Inferior parietal cortex (tissue), 1 donor: ENCODE measurements at regions not wholly inside any gene's neighbourhood (a gene's known extent, or its start where the extent isn't known, plus 50 kb on each side); places are given as distances from the start of the nearest gene placed in this dataset.
"Not testable (repeated sequence)": the region's sequence is repeated elsewhere in the genome, so short reads cannot be mapped to it uniquely, and the experiment has no call there.

ENCODE experiments used
- DNase-seq: peaks from one replicate; pipeline ENCODE4 v3.0.0-alpha.2; 2016; ENCODE audit errors: extremely low spot score

DNA sequence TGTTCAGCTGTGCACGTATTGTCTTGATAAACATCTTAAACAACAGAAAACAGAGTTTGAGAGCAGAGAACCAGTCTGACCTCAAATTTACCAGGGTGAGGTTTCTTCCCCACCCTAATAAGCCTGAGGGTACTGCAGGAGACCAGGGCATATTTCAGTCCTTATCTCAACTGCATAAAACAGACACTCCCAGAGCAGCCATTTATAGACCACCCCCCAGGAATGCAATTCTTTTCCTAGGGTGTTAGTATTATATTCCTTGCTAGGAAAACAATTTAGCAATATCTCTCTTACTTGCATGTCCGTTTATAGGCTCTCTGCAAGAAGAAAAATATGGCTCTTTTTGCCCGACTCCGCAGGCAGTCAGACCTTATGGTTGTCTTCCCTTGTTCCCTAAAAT lies 747.2 kb downstream of the TTLL7 start:
- DNase-seq, result not testable (repeated sequence)

DNA sequence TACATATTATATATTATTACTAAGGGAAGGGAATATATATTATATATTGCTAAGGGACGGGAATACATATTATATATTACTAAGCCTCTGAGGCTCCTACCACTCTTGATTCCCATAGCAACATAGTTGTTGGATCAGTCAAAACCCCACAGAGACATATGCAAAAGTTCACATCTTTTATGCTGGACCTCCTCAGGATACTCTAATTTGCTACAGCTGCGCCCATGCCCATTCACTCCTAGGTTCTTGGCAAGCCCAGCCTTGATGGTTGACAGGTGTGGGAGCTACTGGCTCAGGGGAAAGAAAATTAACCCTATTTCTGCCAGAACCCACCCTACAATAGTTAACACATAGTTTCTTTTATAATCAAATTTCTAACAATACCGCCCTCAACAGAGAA lies 752.2 kb downstream of the TTLL7 start:
- not testable (repeated sequence) for DNase-seq

DNA sequence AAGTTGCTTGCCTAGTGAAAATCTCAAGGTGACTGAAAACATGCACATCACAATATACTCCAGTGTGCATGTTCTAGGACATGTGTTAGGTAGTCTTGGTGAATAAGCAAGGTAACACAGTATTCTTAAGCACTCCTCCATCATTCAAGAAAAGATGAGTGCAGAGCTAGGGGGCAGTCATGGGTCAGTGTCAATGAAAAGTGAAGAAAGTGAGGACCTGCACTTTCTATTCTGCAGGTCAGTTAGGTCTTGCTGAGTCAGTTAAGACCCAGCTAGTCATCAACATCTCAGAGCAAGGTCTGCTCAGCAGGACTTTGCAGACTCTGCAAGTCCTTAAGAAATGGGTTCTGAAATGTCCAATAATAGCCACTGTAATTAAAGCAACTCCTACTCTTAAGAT lies 754.1 kb downstream of the TTLL7 start:
- not testable (repeated sequence) for DNase-seq

DNA sequence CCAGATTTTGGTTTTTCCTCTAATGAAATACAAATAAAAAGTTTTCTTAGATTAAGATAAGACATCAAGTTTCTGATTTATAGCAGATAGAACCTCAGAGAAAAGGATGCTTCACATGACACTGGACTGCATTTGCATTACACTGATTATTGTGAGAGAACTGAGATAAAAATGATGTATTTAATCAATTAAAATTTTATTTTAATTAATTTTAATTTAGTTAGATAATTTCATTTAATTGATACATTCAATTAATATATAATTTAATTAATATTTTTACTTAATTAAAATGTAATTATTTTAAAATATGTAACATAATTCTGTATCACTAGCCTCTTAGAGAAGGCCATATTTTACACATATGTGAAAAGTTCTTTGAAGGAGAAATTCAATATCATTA lies 759.4 kb downstream of the TTLL7 start:
- not testable (repeated sequence) for DNase-seq

DNA sequence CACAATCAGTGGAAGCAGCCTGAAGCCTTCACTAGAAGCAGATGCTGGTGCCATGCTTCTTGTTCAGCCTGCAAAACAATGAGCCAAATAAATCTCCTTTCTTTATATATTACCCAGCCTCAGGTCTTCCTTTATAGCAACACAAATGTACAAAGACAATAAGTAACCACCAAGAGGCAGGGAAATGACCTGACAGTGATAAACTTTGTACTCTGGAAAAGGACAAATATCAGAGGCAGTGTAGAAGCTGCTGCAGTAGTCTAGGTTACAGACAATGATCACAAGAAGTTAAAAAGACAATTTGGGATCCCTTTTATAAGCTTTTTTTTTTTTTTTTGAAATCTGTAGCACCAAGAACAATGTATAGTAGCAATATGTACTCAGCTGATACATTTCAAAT lies 760.3 kb downstream of the TTLL7 start:
- DNase-seq, result not testable (repeated sequence)

DNA sequence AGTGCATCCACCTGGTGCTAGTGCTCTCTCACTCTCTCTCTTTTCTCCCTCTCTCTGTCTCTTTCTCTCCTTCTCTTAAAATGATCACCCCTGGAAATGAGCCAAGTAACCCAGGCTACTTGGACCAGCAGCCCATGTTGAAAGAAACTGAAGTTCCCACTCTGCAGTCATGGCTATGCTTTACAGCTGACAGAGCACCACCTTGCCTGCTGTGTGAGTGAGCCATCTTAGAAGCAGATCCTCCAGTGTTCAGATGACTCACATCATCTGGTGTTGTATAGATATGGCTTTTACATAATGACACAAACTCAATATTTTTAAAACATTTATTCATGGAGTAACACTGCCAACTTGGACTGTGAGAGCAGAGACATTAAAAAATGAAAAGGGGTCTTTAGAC lies 779.1 kb downstream of the TTLL7 start:
- DNase-seq, result not testable (repeated sequence)

DNA sequence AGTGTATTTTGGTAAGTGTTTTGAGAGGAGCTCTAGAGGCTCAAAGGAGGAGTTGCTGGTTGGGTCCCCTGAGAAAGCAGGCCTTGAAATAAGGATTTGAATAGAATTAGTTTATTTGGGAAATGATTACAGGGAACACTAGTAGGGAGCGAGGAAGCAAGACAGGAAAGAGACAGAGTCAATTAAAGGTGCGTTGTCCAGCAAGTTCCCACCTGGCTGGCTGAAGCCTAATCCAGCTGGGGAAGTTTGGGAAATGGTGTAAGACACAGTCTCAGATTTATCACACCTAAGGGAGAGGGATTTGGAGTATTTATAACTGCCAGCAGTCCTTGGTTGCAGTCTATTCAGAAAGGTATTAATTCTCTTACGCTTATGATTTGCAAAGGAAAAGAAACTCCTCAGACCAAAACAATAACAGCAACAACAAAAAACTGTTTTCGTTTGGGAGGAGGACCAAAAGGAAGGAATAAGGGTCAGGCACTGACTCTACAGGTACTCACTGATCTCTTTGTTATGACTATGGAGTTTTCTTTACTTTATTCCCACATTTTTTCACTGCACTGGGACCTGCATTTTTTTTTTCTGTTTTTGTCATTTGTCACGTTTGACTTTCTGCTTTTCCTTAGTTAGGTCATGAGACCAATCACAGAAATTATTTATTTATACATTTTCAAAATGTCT lies 780.8 kb downstream of the TTLL7 start:
- not testable (repeated sequence) for DNase-seq

DNA sequence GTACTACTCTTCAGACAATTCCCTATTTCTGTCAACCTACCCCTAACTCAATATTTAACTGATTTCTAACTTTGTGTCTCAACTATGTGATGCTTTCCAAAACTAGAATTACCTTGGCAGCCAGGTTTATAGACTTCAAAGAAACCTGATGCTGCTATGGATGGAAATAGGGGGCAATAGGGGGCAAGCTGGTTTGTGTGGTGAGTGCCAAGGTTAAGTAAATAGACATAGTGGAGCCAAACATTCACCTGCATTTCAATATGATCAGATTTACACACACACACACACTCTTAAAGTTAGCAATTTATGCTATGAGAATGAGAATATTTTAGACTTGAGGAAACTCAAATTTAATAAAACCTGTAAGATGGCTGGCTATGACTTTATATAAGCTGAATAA lies 784.6 kb downstream of the TTLL7 start:
- DNase-seq, result not testable (repeated sequence)

DNA sequence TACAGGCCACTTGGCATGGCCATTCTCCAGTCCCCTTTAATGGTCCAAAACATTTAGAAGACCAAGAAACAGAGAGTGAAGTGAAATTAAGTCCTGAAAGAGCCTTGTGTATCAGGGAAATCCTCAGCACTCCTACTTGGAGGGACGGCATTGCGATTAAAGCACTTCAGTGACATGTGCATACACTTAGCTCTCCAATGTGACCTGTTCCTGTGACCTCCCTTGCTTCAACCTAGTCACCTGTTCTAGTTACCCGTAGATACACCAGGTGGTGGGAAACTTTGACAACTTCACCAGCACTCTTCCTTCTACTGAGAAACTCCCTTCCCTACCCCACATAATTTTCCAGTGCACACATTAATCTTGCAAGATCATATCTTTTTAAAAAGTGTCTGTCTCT lies 785.3 kb downstream of the TTLL7 start:
- DNase-seq, result not testable (repeated sequence)

DNA sequence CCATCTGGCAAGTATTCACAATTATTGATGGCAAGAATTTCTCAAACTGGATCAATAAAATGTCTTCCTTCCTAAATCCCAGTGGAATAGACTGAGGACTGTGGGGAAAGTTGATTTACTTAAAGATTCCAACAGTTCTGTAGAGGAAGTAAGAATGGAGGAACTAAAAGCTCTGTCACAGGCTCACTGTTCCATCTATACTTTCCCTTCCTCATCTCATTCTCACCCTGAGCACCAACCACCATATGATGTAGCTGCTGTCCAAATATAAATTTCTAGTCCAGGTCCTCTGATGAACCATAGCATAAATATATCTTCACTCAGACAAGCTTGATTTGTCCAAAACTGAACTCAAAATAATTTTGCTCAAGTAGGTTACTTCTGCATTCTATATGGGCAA lies 786.9 kb downstream of the TTLL7 start:
- not testable (repeated sequence) for DNase-seq

DNA sequence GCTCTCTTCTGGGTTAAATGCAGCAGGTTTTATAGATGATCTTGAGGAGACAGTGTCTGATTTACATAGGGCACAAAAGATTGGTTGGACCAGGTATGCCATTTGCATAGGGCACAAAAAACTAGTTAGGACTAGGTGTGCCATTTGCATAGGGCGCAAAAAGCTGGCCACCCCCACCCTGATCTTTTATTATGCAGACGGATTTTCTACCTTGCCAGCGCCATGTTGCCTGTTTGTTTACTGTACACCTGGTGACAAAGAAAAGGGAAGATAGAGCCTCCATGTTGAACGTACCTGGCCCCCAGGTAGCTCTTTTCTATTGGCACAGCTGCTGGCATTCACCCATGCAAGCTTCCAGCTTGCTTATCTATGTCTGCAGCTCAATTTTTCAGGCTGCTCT lies 790.4 kb downstream of the TTLL7 start:
- not testable (repeated sequence) for DNase-seq

DNA sequence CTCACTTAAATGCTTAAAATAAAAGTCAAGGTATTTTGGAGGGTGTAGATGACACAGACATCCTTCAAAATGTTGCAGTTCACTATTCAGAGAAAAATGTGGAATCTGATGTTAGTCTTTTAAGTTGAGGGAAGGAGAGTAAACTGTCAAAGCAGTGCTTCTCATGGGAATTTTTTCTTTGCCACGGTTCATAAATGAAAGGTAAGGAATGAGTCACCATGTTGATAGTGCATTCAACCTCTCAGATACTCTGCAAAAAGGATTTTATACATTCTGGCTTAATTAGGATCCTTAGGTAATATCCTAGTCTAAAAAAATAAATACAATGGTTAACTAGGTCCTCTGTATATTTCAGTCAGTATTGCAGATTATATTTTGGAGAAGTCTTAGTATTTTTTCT lies 804.3 kb downstream of the TTLL7 start:
- DNase-seq, result not testable (repeated sequence)

DNA sequence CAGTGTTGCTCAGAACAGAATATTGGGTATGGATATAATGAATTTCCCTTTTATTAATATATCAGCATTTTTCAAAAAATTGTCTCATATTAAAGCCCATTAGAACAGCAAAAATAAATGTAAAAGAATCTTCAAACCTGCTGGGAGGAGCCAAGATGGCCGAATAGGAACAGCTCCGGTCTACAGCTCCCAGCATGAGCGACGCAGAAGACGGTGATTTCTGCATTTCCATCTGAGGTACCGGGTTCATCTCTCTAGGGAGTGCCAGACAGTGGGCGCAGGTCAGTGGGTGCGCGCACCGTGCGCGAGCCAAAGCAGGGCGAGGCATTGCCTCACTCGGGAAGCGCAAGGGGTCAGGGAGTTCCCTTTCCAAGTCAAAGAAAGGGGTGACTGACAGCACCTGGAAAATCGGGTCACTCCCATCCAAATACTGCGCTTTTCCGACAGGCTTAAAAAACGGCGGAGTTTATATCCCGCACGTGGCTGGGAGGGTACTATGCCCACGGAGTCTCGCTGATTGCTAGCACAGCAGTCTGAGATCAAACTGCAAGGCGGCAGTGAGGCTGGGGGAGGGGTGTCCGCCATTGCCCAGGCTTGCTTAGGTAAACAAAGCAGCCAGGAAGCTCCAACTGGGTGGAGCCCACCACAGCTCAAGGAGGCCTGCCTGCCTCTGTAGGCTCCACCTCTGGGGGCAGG lies 816.8 kb downstream of the TTLL7 start:
- not testable (repeated sequence) for DNase-seq

DNA sequence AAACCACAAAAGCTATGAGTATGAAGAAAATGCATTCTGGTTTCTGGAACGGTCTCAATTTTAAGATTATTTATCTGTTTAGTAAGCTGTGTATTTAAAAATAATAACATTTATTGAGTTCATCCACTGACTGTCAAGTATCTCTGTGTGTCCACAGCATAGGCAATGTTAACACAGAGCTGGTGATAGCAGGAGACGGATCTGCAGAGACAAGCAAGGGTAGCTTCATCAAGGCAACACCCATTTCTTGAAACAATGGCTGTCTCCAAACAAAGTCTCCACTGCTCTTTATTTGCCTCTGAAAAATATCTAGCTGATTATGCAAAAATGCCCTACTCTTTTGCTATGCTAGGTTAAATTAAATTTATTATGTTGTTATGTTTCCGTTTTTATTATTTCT lies 818.3 kb downstream of the TTLL7 start:
- DNase-seq, result not testable (repeated sequence)

DNA sequence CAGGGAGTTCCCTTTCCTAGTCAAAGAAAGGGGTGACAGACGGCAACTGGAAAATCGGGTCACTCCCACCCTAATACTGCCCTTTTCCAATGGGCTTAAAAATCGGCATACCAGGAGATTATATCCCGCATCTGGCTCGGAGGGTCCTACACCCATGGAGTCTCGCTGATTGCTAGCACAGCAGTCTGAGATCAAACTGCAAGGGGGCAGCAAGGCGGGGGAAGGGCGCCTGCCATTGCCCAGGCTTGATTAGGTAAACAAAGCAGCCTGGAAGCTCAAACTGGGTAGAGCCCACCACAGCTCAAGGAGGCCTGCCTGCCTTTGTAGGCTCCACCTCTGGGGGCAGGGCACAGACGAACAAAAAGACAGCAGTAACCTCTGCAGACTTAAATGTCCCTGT lies 831.3 kb downstream of the TTLL7 start:
- DNase-seq, result not testable (repeated sequence)

DNA sequence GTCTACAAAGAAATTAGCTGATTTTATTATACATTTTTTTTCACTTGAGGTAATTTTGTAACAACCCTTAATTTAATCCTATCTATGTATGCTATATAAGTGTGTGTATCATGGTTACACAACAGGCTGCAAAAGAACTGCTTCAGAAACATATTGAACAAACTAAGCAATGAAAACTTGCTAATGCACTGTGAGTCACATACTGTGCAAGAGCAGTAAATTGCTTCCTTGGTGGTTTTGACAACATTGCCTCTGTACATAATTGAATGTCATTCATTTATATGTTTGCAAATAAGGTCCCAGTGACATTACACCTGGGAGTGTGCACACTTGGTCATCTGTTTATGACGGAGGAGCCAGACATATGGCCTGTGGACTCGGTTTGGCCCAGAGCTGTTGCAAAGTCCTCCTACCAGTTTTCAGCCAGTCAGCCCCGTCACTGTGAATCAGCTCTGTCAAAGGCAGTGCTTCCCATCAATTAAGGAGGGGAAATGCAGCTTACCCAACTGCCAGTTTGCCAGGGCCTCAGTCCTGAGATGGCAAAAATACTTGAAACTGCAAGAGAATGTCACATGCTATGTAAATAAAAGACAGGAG lies 835.0 kb downstream of the TTLL7 start:
- not testable (repeated sequence) for DNase-seq

DNA sequence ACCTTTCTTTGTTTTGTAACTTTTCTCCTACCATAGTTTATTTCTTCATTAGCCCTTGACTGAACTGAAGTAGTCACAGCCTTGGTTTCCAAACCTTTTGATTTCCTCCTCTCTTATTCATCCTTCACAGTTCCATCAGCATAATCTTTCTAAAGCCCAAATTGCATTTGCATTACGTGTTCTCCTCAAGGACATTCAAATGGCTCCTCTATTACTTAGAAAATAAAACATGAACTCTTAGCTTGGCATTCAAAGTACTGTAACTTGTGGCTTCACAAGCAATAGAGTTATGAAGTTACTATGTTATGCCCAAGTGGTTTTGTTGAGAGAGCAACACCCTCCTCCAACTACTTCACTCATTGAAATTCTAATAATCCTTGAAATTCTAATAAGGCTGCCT lies 840.0 kb downstream of the TTLL7 start:
- not testable (repeated sequence) for DNase-seq

DNA sequence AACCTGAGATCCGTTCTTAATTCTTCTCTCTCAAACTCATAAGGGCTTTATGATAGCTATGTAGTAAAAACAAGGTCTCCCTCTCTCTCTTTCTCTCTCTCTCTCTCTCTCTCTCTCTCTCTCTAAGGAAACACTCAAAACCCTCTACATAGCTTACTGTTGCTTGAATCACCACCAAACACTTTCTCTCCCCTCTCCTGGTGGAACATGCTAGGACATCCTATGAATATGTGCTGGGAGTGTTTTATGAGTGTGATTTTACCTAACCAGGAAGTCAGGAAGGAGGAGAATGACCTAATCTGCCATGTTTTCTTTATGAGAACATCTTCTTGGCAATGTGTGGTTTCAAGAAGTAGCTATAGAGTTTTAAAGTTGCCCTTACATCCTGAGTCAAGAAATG lies 844.6 kb downstream of the TTLL7 start:
- not testable (repeated sequence) for DNase-seq

DNA sequence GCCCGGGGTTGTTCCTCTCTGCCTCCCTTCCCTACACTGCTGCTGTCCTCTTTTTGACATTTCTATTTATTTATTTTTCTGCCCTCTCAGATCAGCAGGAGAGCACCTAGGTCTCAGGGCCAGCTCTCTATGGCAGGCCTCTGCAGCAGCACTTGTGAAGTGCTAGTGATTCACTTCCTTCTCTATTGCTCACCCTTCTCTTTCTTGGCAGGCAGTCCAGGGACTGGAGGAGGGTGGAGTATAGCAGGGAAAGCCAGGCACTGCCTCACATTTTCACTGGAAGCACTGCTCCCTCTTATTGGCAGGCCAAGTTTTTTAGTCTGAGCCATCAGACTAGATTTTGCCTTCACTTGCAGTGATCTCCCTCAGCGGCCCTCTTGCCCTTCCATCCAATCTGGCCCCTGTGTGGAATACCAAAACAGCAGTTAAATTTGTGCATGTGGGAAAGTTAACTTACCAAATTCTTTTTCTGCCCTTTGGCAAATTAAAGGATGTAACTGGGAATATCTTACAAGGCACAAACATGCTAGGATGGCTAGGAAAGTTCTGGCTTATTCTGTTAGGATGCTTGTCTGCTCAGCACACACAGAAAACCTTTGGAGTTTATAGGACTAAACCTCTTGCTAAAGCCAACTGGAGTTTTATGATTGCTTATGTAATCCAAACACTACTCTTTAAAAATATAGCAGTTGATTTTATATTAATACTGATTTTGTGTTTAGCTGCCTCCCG lies 847.6 kb downstream of the TTLL7 start:
- not testable (repeated sequence) for DNase-seq

DNA sequence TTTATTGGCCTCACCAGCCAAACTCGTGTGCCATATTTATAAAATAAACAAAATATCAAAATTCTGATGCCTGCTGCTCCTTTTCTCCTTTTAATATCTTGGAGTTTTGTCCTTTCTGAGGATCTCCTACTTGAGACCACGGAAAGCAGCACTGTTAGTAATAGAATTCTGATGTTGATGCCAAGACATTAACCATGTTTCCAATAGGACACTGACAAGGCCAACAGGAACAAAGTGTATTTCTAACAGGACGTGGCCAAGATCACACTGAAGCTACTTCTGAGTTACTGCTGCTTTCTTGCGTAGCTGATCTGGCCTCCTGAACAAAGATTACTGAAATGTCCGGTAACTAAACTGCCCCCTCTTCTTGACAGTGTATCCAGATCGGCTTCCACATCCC lies 848.5 kb downstream of the TTLL7 start:
- DNase-seq, result not testable (repeated sequence)

DNA sequence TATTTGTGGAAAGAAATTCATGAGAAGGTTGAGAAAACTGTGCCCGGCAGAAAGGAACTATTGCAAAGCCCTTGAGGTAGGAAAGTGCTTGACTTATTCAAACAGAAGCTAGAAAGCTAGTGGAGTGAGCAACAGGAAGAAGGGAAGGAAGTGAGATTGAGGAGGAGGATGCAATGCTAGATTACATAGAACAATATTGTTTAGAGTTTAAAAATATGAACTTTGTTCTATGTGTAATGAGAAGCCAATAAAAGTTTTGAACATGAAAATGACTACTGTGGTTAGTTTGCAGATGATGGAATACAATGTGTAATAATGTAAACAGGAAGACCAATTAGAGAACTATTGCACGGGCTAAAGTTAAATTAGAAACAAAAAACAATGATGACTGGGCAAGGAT lies 853.1 kb downstream of the TTLL7 start:
- DNase-seq, result not testable (repeated sequence)

DNA sequence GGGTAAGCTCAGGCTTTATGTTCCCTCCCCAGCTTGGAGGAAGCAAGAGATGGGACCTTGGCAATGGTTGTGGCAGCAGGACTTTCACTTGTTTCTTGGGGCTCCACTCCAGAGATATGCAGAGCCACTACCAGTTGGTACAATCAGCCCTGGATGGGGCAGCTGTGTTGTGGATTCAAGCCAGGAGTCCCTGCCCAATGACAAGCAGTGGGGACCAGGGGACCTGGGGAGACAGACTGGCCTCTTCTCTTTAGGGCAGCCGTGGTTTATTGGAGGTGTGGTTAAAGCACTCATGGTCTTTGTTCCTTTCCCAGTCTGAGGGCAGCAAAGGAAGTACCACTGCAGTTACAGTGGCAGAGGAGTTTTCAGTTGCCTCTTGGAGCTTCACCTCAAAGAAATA lies 856.1 kb downstream of the TTLL7 start:
- not testable (repeated sequence) for DNase-seq
